Glutamatergic neuron (in vitro differentiated cells): ENCODE measurements at regions not wholly inside any gene's neighbourhood (a gene's known extent, or its start where the extent isn't known, plus 50 kb on each side); places are given as distances from the start of the nearest gene placed in this dataset.
"Not testable (repeated sequence)": the region's sequence is repeated elsewhere in the genome, so short reads cannot be mapped to it uniquely, and the experiment has no call there.

Experiments
- DNase-seq: peaks from one replicate; pipeline ENCODE4 v3.0.0; 2022
- H3K27ac Mint-ChIP-seq: one replicate; pipeline ENCODE4 v1.8.0; 2020; ENCODE audit warnings: mild to moderate bottlenecking, mixed read lengths, inconsistent platforms; ENCODE audit not compliant: unreplicated experiment
- H3K27me3 Mint-ChIP-seq: one replicate; pipeline ENCODE4 v1.8.0; 2020; ENCODE audit warnings: mild to moderate bottlenecking, moderate library complexity, mixed read lengths, inconsistent platforms; ENCODE audit not compliant: unreplicated experiment
- H3K36me3 Mint-ChIP-seq: one replicate; pipeline ENCODE4 v1.8.0; 2020; ENCODE audit warnings: mild to moderate bottlenecking, mixed read lengths, inconsistent platforms; ENCODE audit not compliant: unreplicated experiment
- H3K4me1 Mint-ChIP-seq: one replicate; pipeline ENCODE4 v1.8.0; 2020; ENCODE audit warnings: mild to moderate bottlenecking, low read depth, mixed read lengths, inconsistent platforms; ENCODE audit not compliant: unreplicated experiment
- H3K4me3 Mint-ChIP-seq: one replicate; pipeline ENCODE4 v1.8.0; 2020; ENCODE audit warnings: mild to moderate bottlenecking, mixed read lengths, inconsistent platforms; ENCODE audit not compliant: unreplicated experiment
- H3K9me3 Mint-ChIP-seq: one replicate; pipeline ENCODE4 v1.8.0; 2020; ENCODE audit warnings: mild to moderate bottlenecking, moderate library complexity, mixed read lengths, inconsistent platforms; ENCODE audit not compliant: unreplicated experiment
- CTCF ChIP-seq: fragments of 200-600 bp; sonication (generic); IDR thresholded peaks from one replicate; pipeline ENCODE4 v1.5.0; 2021; ENCODE audit not compliant: partially characterized antibody, unreplicated experiment

GRCh38 chr6:94163877-94164276, 744.5 kb upstream of the EPHA7 start:
- DNase-seq: no peak
- Mint-ChIP-seq H3K4me3 (no peak overlapping the region), H3K27ac (no peak overlapping the region), H3K4me1 (peaks cover 4% of the 10 kb centered on the region), H3K9me3 (no peaks in the 10 kb centered on the region), H3K36me3 (no peaks in the 10 kb centered on the region), H3K27me3 (peaks cover 2% of the 10 kb centered on the region)
- TF ChIP-seq CTCF: no peak

GRCh38 chr6:94150886-94151285, 731.5 kb upstream of the EPHA7 start:
- Mint-ChIP-seq H3K4me3 (no peak overlapping the region), H3K4me1 (no peaks in the 10 kb centered on the region), H3K27ac (no peak overlapping the region), H3K27me3 (peaks cover 1% of the 10 kb centered on the region), H3K36me3 (no peaks in the 10 kb centered on the region), H3K9me3 (no peaks in the 10 kb centered on the region)
- TF ChIP-seq CTCF: no peak
- no peak for DNase-seq

GRCh38 chr6:94144807-94145206, 725.4 kb upstream of the EPHA7 start:
- Mint-ChIP-seq H3K4me1 (no peaks in the 10 kb centered on the region), H3K27me3 (no peaks in the 10 kb centered on the region), H3K36me3 (no peaks in the 10 kb centered on the region), H3K9me3 (no peaks in the 10 kb centered on the region), H3K27ac (no peak overlapping the region), H3K4me3 (no peak overlapping the region)
- no peak for TF ChIP-seq CTCF
- no peak for DNase-seq

- not testable (repeated sequence) for H3K27ac Mint-ChIP-seq, H3K4me3 Mint-ChIP-seq, H3K4me1 Mint-ChIP-seq, H3K9me3 Mint-ChIP-seq, H3K36me3 Mint-ChIP-seq, H3K27me3 Mint-ChIP-seq, DNase-seq
Measured at GRCh38 chr6:94137178-94137577, 717.8 kb upstream of the EPHA7 start.

- TF ChIP-seq CTCF: no peak
- no peaks in the 10 kb centered on the region for H3K27me3 Mint-ChIP-seq
- no peak overlapping the region for H3K4me3 Mint-ChIP-seq
- H3K36me3 Mint-ChIP-seq: no peaks in the 10 kb centered on the region
- no peak overlapping the region for H3K27ac Mint-ChIP-seq
- no peak for DNase-seq
- no peaks in the 10 kb centered on the region for H3K9me3 Mint-ChIP-seq
- peaks cover 5% of the 10 kb centered on the region for H3K4me1 Mint-ChIP-seq
Measured at GRCh38 chr6:94133106-94133505, 713.7 kb upstream of the EPHA7 start.

- DNase-seq: no peak
- peaks cover 5% of the 10 kb centered on the region for H3K4me1 Mint-ChIP-seq
- H3K36me3 Mint-ChIP-seq: no peaks in the 10 kb centered on the region
- no peak overlapping the region for H3K4me3 Mint-ChIP-seq
- no peaks in the 10 kb centered on the region for H3K9me3 Mint-ChIP-seq
- H3K27ac Mint-ChIP-seq: no peak overlapping the region
- no peak for TF ChIP-seq CTCF
- no peaks in the 10 kb centered on the region for H3K27me3 Mint-ChIP-seq
Measured at GRCh38 chr6:94131271-94131670, 711.9 kb upstream of the EPHA7 start.
